GM12892 (cell line): ENCODE measurements at regions not wholly inside any gene's neighbourhood (a gene's known extent, or its start where the extent isn't known, plus 50 kb on each side); places are given as distances from the start of the nearest gene placed in this dataset.

Experiments used
- DNase-seq: peaks from one replicate; pipeline ENCODE4 v3.0.0; 2011; ENCODE audit not compliant: insufficient read length
- FAIRE-seq: peaks from 2 replicates; lab custom pipeline; 2011; peaks lifted over from hg19 to GRCh38; lab: Jason Lieb, UNC
- POLR2A ChIP-seq: IDR thresholded peaks from 2 replicates; pipeline ENCODE4 v1.6.1; 2011; ENCODE audit warnings: low read depth, low read length, control low read depth
- POLR2AphosphoS5 ChIP-seq: IDR thresholded peaks from 2 replicates; pipeline ENCODE4 v1.6.1; 2011; ENCODE audit warnings: low read depth, low read length, control low read depth
- TAF1 ChIP-seq: IDR thresholded peaks from 2 replicates; pipeline ENCODE4 v1.6.1; 2011; ENCODE audit warnings: low read depth, mild to moderate bottlenecking, control low read depth, low read length, borderline replicate concordance

DNA sequence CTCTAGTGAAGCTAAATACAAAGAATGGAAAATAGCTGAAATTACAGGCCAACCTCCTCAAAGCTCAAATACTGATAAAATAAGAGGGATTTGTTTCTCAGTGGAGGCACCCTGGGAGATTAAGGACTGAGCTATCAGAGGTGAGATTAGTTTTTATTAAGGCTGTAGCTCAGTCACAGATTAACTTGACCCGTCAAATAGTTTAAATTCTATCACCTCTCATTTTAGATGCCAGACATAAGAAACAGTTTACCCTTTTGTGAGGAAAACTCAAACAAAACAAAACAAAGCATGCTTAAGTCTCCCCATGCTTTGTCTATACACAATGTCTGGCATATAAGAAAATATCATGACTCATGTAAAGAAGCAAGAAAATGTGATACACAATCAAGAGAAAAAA is 208.3 kb upstream of the PMFBP1 start:
- no peak for DNase-seq
- TF ChIP-seq POLR2A, result no peak
- no peak for TF ChIP-seq POLR2AphosphoS5
- TF ChIP-seq TAF1, result no peak
- FAIRE-seq, result no peak

DNA sequence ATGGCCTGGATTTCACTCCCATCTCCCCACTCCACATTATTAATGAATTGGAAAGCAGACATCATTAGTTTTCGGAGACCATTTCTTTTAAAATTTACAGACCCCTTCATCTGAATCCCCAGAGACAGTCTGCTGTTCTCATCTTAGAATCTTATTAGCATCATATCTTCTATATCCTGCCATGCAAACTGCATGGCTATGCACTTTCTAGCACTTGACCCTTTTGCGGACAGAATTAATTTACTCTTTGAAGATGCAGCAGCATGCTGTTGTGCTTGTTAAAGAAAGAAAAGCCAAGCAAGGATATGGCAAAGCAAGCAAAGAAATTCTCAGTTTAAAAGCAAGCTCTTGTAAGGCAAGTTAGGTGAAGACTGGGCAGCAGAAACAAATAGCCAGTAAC is 201.2 kb upstream of the PMFBP1 start:
- FAIRE-seq (no peak), DNase-seq (no peak)
- TF ChIP-seq POLR2A, result no peak
- TF ChIP-seq TAF1, result no peak
- TF ChIP-seq POLR2AphosphoS5, result no peak

DNA sequence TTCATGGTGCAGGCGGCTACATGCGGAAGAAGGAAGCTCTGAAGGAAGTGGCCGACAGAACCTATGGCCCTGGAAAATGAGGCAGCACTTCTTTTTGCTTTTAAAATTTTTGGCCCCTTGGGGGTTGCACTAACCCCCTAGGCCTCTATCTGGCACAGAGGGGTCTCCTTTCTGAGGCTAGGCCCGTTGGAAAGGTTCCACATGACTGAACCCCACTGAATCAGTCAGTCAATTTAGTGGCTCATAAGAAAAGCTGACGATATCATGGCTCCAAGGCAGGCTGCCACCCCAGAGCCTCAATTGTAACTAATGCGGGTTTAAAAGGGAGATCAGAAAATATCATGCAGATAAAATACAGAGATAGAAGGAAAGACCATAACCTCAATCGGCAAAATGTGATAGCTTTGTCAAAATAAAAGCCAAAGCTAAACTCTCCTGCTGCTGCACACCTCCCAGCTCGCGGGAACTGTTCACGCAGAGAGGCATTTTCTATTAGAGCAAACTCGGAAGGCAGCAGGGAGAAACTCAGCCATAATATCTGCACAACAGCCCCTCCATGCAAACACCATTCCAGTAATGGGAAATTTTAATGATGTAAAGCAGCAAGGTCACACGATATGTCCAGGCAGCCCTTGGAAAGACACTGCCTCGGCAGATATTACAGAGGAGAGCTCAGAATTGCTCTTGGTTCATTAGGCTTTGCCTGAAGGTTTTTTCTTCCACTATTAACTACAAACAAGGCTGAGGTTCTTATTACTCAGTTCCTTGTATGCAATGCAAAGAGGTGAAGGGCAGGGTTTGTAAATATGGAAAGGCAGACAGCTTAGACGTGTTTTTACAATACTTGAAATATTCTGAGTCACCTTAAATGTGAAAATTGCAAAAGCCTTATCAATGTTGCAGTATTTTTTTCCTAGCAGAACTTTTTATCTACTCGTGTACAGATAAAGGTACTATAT is 200.4 kb upstream of the PMFBP1 start:
- no peak for DNase-seq
- no peak for TF ChIP-seq POLR2AphosphoS5
- no peak for TF ChIP-seq TAF1
- TF ChIP-seq POLR2A, result no peak
- no peak for FAIRE-seq

DNA sequence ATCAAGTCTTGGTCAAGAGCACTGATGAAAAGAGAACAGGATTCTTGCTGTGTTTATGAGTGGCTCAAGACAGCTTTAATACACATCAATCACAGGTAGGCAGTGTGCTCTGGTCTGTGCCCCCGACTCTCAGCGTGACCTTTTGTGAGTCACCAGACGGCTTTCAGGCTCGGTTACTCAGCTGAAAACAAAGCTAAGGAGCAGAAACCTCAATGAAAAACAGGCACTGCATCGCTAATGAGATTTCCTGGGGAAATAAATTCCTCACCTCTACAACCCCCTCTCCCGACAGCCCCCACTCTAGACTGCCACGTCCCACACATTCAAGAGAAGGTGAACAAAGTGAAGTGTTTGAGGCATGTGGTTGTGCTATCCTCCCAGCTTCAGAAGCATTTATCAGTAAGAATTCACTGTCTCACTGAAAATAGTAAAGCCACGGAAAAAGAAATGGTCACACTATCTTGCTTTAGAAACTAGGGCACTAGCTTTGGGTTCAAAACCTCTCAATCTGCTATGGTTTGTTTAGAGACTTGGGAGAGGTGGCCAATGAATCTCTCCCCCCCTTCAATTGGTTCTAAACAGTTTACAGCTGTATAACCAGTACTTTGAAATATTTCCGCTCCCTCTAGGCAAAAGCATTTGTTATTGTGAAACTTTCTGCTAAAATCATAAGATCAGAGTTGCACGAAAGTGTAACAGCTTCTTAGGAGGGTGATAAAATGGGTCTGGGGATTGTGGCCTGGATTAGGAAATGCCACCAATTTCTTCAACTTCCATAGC is 199.5 kb upstream of the PMFBP1 start:
- DNase-seq, result no peak
- TF ChIP-seq POLR2A (no peak), TAF1 (no peak), POLR2AphosphoS5 (no peak)
- FAIRE-seq, result no peak

DNA sequence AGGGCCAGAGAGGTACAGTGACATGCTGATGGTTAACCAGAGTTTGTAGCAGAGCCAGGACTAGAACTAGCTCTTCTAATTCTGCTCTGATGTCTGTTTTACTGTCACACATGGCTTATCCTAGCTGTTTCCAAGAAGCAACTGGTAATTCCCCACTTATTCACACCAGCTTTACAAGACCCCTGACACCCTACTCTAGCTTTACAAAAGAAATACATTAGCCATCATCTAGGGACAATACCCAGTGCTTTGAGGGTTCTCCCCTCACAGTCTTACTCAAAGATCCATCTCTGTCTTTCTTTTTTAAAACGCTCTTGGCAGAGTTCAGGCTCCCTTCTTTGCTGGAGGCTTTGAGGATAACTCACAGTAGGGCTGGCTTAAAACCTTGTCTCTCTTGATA is 197.3 kb upstream of the PMFBP1 start:
- DNase-seq, result no peak
- no peak for FAIRE-seq
- TF ChIP-seq TAF1, result no peak
- TF ChIP-seq POLR2A, result no peak
- TF ChIP-seq POLR2AphosphoS5, result no peak

DNA sequence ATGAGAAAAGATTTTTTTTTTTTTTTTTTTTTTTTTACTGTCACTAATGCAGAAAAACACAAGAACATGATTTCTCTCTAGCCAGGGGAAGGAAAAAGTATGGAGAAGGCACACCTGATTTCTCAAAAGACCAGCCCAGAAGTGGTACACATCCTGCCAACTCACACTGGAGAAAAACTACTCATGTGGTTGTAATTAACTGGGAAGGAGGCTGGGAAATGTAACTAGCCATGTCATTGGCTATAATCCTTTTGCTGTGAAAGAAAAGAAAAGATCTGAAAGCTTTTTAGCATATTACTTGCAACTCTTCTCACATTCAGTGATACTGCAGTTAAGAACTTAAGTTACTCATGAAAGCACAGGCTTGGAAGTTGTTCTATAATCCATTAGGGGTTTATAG is 195.9 kb upstream of the PMFBP1 start:
- no peak for TF ChIP-seq TAF1
- no peak for TF ChIP-seq POLR2AphosphoS5
- no peak for TF ChIP-seq POLR2A
- FAIRE-seq (no peak), DNase-seq (no peak)

DNA sequence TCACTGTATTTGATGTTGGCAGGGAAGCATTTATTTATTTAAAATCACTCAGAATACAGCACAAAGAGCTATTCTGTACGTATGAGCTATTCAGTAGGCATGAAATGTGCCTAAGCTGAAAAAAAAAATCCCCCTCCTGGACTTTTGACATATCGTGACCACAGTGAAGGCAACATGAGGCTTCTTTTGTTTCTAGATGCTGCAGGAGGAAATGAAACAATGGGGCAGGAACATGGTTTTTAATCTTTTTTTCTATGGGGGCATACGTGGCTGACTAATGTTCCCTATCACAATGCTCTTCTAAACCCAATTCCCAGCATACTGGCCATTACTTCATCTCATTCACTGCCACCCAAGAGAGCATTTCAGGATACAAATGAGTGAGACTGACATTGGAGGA is 191.0 kb upstream of the PMFBP1 start:
- no peak for TF ChIP-seq TAF1
- no peak for TF ChIP-seq POLR2AphosphoS5
- TF ChIP-seq POLR2A, result no peak
- DNase-seq (no peak), FAIRE-seq (no peak)

DNA sequence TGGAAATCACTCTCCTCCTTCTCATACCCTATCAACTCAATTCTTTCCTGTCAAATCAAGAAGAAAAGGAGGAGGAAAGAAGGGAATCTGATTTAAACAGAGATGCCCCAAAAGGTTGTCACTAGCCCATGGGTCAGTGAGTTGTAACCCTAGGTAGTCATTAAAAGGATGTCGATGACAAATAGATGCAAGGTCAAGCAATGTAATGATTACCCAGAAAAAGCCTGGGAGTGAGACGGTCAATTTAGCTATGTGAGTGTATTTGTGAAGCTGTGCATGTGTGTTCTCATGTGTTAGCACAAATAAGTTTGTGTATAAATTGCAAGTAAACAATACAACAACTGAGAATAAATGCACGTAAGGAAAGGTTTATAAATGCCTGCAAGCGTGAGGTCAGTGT is 190.5 kb upstream of the PMFBP1 start:
- DNase-seq, result no peak
- FAIRE-seq, result no peak
- TF ChIP-seq TAF1 (no peak), POLR2AphosphoS5 (no peak), POLR2A (no peak)

DNA sequence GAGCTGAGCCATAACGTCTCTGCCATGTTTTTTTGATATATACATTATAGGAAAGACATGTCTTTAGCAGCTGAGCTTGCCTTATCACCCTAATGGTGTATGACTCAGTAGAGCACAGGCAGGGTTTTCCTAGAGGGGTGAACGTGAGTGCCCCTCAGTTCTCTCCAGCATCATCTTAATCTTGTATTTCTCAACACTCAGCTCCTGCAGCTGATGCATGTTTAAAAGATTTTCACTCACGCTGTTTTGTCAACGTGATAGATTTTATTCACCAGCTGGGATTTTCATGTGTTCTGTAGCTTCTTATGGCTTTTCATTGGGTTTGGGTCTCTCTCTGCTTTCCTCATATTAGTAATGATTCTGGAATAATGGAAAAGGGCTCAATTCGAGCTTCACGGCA is 186.0 kb upstream of the PMFBP1 start:
- TF ChIP-seq POLR2AphosphoS5 (no peak), TAF1 (no peak), POLR2A (no peak)
- DNase-seq (no peak), FAIRE-seq (no peak)

DNA sequence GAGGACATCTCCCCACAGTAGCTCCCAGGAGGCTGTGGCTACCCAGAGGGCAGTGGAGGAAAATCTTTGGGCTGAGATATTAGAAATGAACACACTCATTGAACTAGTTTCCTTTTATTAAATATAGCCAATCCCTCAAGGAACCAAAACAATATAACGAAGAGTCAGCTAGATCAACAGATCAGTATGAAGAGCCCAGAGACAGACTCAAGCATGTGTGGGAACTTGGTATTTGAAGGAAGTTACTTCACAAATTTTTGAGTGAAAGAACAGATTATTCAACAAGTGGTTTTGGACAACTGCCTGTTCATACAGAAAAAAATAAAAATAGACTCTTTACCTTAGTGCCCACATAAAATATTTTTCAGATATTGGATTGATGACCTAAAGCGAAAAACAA is 183.6 kb upstream of the PMFBP1 start:
- no peak for TF ChIP-seq POLR2AphosphoS5
- FAIRE-seq, result no peak
- DNase-seq, result no peak

DNA sequence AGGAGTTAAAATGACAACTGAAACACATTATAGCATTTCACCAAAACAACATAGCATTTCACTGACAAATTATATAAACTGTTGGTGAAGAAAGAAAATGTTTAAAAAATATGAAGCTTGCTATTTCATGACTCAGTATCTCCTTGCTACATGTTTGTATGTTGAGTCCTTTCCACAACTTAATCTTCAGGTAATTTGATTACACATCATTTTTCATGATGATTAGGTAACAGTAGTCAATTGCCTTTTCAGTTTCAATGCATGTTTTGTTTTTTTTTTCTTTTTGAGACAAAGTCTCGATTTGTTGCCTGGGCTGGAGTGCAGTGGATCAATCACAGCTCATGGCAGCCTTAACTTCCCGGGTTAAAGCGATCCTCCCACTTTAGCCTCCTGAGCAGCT is 177.8 kb upstream of the PMFBP1 start:
- TF ChIP-seq TAF1 (no peak), POLR2A (no peak), POLR2AphosphoS5 (no peak)
- DNase-seq (no peak), FAIRE-seq (no peak)

DNA sequence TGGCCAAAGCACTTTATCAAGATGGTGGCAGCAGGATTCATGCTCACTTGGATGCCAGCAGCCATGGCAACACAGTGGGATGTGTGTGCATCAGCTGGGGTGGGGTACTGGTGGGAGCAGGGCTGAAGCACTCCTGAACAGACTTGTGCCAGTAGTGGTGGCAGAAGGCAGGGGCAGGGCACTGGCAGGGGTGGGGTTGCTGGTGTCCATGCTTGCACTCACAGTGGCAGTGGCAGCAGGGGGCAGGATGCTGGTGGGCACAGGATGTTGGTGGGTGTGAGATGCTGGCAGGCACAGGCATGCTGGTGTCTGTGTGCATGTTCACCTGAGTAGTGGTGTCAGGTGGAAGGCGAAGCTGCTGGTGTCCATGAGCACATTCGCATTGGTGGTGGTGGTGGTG is 161.0 kb upstream of the PMFBP1 start:
- no peak for TF ChIP-seq POLR2AphosphoS5
- TF ChIP-seq TAF1, result no peak
- no peak for FAIRE-seq
- no peak for DNase-seq
